Sigmoid colon (tissue), 6 donors: ENCODE measurements at regions not wholly inside any gene's neighbourhood (a gene's known extent, or its start where the extent isn't known, plus 50 kb on each side); places are given as distances from the start of the nearest gene placed in this dataset.

Experiments
- DNase-seq: peaks from one replicate; pipeline ENCODE4 v3.0.0-alpha.2; 2019
- H3K27ac ChIP-seq, 4 donors: fragments of 200-600 bp; sonication (generic); one replicate each; pipeline ENCODE4 v1.5.1; 2016 to 2019; ENCODE audit warnings: mild to moderate bottlenecking in 1 of 4
- H3K27me3 ChIP-seq, 3 donors: fragments of 200-600 bp; sonication (generic); one replicate each; pipeline ENCODE4 v1.5.1; 2019; ENCODE audit warnings: mild to moderate bottlenecking in 1 of 3
- H3K36me3 ChIP-seq, 4 donors: fragments of 200-600 bp; sonication (generic); one replicate each; pipeline ENCODE4 v1.5.1; 2016 to 2019
- H3K4me1 ChIP-seq, 4 donors: fragments of 200-600 bp; sonication (generic); one replicate each; pipeline ENCODE4 v1.5.1; 2017 to 2019
- H3K4me3 ChIP-seq, 4 donors: fragments of 200-600 bp; sonication (generic); one replicate each; pipeline ENCODE4 v1.5.1; 2017 to 2019; ENCODE audit warnings: mild to moderate bottlenecking in 2 of 4, moderate library complexity in 1 of 4
- H3K9me3 ChIP-seq, 4 donors: fragments of 200-600 bp in 3 of 4; sonication (generic) in 3 of 4; one replicate each; pipeline versions ENCODE4 v1.5.1 to v1.6.1; 2013 to 2019
- EP300 ChIP-seq, 4 donors: sonication (generic); formaldehyde crosslinking; IDR thresholded peaks; one replicate each; pipeline ENCODE4 v1.6.1; 2017; ENCODE audit warnings: antibody characterized with exemption in 4 of 4
- POLR2A ChIP-seq, 2 donors: fragments of 450-650 bp; IDR thresholded peaks; one replicate each; pipeline ENCODE4 v1.6.1; 2016; ENCODE audit warnings: antibody characterized with exemption in 2 of 2, mild to moderate bottlenecking in 2 of 2, moderate library complexity in 2 of 2
- POLR2AphosphoS5 ChIP-seq, 4 donors: sonication (generic); formaldehyde crosslinking; IDR thresholded peaks; one replicate each; pipeline ENCODE4 v1.6.1; 2017; ENCODE audit warnings: antibody characterized with exemption in 4 of 4
- WGBS, 2 donors: extraction: QIAGEN DNeasy Blood & Tissue Kit; methylation state at CpG; one replicate each; pipeline ENCODE4 v1.1.7; 2013; 5-methylcytosine and 5-hydroxymethylcytosine counted together
- intact Hi-C: fragments of 100-400 bp; cut with DNase I; formaldehyde crosslinking; loops from one replicate; pipeline ENCODE4 v1.15.1; 2023
- TF ChIP-seq, protein P1 (sequence below), 4 experiments: fragments of 450-650 bp in 3 of 4; fragments of 200-600 bp in 1 of 4; IDR thresholded peaks; one replicate each; pipeline ENCODE4 v1.5.1; 2016 to 2019; ENCODE audit warnings: antibody characterized with exemption in 4 of 4, mild to moderate bottlenecking in 3 of 4, moderate library complexity in 2 of 4
- donor health status: healthy with polysubstance abuse.
- donor health status: healthy.

- Histone ChIP-seq H3K27me3 (no peaks in the 10 kb centered on the region), H3K4me1 (peaks cover 0 to 20% (median 11%) of the 10 kb centered on the region in 4 donors), H3K9me3 (no peaks in the 10 kb centered on the region), H3K27ac (peak overlapping the region in 3 of 4 donors; percentile 61 to 70 (median 70)), H3K36me3 (no peaks in the 10 kb centered on the region), H3K4me3 (no peak overlapping the region)
- no peak for DNase-seq
- intact Hi-C loops = no loop called here
- 82 to 86% methylated on average over 1 of the region's 1 CpG for WGBS, 2 donors
- peak in 2 of 4 donors; percentile 36 to 53 for TF ChIP-seq POLR2AphosphoS5 (IDR thresholded peaks at IDR 0.05)
- TF ChIP-seq POLR2A (IDR thresholded peaks at IDR 0.05) = no peak
Observed at GRCh38 chr2:176681584-176682115, 412.4 kb downstream of the MTX2 start.

DNA sequence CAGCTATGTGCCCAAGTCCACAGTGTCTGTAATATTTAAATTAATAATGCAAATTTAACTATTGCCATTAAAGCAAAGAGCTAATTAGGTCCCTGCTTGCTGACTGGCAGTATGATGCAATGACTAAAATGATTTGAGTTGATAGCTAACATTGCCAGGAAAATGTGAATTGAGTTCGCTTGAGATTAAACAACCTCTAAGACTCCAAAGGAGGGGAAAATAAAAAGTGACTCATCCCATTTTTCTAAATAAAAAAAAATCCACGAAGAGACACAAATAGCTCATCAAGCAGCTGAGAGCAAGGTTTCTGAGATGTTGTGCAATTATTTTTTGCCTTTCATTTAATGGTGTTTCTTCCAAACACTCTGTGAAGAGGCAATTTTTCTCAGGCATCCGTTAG is 413.0 kb downstream of the MTX2 start:
- H3K27me3 ChIP-seq = no peaks in the 10 kb centered on the region
- H3K4me1 ChIP-seq = peaks cover 0 to 20% (median 11%) of the 10 kb centered on the region in 4 donors
- no peaks in the 10 kb centered on the region for H3K36me3 ChIP-seq
- WGBS, 2 donors = 58 to 63% methylated on average over 3 of the region's 3 CpGs
- TF ChIP-seq, protein P1, sequence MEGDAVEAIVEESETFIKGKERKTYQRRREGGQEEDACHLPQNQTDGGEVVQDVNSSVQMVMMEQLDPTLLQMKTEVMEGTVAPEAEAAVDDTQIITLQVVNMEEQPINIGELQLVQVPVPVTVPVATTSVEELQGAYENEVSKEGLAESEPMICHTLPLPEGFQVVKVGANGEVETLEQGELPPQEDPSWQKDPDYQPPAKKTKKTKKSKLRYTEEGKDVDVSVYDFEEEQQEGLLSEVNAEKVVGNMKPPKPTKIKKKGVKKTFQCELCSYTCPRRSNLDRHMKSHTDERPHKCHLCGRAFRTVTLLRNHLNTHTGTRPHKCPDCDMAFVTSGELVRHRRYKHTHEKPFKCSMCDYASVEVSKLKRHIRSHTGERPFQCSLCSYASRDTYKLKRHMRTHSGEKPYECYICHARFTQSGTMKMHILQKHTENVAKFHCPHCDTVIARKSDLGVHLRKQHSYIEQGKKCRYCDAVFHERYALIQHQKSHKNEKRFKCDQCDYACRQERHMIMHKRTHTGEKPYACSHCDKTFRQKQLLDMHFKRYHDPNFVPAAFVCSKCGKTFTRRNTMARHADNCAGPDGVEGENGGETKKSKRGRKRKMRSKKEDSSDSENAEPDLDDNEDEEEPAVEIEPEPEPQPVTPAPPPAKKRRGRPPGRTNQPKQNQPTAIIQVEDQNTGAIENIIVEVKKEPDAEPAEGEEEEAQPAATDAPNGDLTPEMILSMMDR (IDR thresholded peaks at IDR 0.05) = no peak
- TF ChIP-seq EP300 (IDR thresholded peaks at IDR 0.05) (no peak), POLR2AphosphoS5 (IDR thresholded peaks at IDR 0.05) (peak in 3 of 4 donors; percentile 25 to 59 (median 39)), POLR2A (IDR thresholded peaks at IDR 0.05) (no peak)
- H3K9me3 ChIP-seq = no peaks in the 10 kb centered on the region
- no peak overlapping the region for H3K4me3 ChIP-seq
- intact Hi-C loops = no loop called here
- H3K27ac ChIP-seq = peak overlapping the region in 3 of 4 donors; percentile 61 to 70 (median 70)
- no peak for DNase-seq

DNA sequence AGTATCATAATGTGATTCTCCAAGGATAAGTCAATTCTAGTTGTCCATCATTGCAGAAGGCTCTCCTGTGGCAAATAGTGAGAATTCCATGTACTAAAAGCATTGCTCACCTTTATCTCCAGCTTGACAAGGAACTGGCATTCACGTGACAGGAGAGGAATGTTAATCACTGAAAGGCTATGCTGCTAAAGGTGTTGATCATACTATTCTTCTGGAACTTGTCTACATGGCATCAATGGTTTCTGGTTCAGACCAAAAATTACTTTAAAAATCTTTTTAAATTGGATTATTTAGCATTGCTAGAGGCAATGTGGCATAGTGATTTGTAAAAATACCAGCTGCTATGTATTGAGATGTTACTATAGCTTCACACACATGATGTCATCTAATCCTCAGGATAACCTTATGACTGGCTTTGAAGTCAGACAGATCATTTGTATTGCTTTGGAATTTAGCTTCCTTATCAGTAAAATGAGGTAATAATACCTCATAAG is 414.4 kb downstream of the MTX2 start:
- no peak for TF ChIP-seq POLR2AphosphoS5 (IDR thresholded peaks at IDR 0.05)
- Histone ChIP-seq H3K27me3 (no peaks in the 10 kb centered on the region), H3K4me3 (no peak overlapping the region), H3K27ac (no peak overlapping the region), H3K9me3 (no peaks in the 10 kb centered on the region), H3K4me1 (peaks cover 0 to 20% (median 11%) of the 10 kb centered on the region in 4 donors), H3K36me3 (no peaks in the 10 kb centered on the region)
- DNase-seq = no peak
- WGBS, 2 donors = 29 to 72% methylated on average over 1 of the region's 1 CpG
- intact Hi-C loops = no loop called here

DNA sequence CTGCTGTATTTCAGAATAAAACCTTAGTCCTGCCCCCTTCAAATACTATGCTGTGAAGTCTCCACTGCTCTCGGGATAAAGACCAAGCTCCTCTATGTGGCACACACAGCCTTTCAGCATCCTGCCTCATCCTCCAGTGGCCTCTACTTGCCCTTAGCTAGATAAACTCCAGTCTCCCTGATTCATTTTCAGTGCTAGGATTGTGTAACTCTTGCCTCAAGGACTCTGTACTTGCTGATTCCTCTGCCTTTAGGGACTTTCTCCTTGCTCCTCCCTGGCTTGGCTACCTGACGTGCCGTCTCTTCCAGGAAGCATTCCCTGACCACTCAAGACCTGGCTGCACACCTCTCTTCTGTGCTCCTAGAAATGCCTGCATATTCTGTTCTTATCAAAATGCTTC is 416.7 kb downstream of the MTX2 start:
- Histone ChIP-seq H3K27ac (no peak overlapping the region), H3K27me3 (no peaks in the 10 kb centered on the region), H3K4me3 (no peak overlapping the region), H3K9me3 (no peaks in the 10 kb centered on the region), H3K36me3 (no peaks in the 10 kb centered on the region), H3K4me1 (peaks cover 0 to 20% (median 11%) of the 10 kb centered on the region in 4 donors)
- intact Hi-C loops = no loop called here
- 78 to 79% methylated on average over 3 of the region's 3 CpGs for WGBS, 2 donors
- TF ChIP-seq POLR2A (IDR thresholded peaks at IDR 0.05) (no peak), EP300 (IDR thresholded peaks at IDR 0.05) (no peak), POLR2AphosphoS5 (IDR thresholded peaks at IDR 0.05) (no peak)
- TF ChIP-seq, protein P1 (IDR thresholded peaks at IDR 0.05) = no peak
- no peak for DNase-seq

- TF ChIP-seq POLR2A (IDR thresholded peaks at IDR 0.05) = no peak
- no peak overlapping the region for H3K27ac ChIP-seq
- H3K27me3 ChIP-seq = no peaks in the 10 kb centered on the region
- H3K9me3 ChIP-seq = no peaks in the 10 kb centered on the region
- intact Hi-C loops = no loop called here
- peaks cover 0 to 18% (median 9%) of the 10 kb centered on the region in 4 donors for H3K4me1 ChIP-seq
- WGBS, 2 donors = 85 to 92% methylated on average over 3 of the region's 3 CpGs
- H3K36me3 ChIP-seq = no peaks in the 10 kb centered on the region
- no peak for DNase-seq
- no peak overlapping the region for H3K4me3 ChIP-seq
Observed at GRCh38 chr2:176686328-176686727, 417.1 kb downstream of the MTX2 start.

GRCh38 chr2:176687342-176687741 is 418.1 kb downstream of the MTX2 start:
- no peak overlapping the region for H3K4me3 ChIP-seq
- no peak for DNase-seq
- TF ChIP-seq POLR2AphosphoS5 (IDR thresholded peaks at IDR 0.05) (no peak), EP300 (IDR thresholded peaks at IDR 0.05) (no peak), POLR2A (IDR thresholded peaks at IDR 0.05) (no peak)
- TF ChIP-seq, protein P1 (IDR thresholded peaks at IDR 0.05) = no peak
- H3K4me1 ChIP-seq = peaks cover 0 to 8% (median 2%) of the 10 kb centered on the region in 4 donors
- no peaks in the 10 kb centered on the region for H3K36me3 ChIP-seq
- H3K27me3 ChIP-seq = no peaks in the 10 kb centered on the region
- H3K9me3 ChIP-seq = no peaks in the 10 kb centered on the region
- intact Hi-C loops = no loop called here
- H3K27ac ChIP-seq = no peak overlapping the region
- 86 to 89% methylated on average over 4 of the region's 4 CpGs for WGBS, 2 donors
